Heart left ventricle (tissue), 16 donors: ENCODE measurements at regions not wholly inside any gene's neighbourhood (a gene's known extent, or its start where the extent isn't known, plus 50 kb on each side); places are given as distances from the start of the nearest gene placed in this dataset.

Experiments used
- ATAC-seq, 4 donors: fragments of 200-7000 bp; cut with Tn5 transposase; one replicate each; pipeline ENCODE4 v1.9.1; 2020 to 2022; ENCODE audit warnings: moderate library complexity in 4 of 4, mild to moderate bottlenecking in 3 of 4, moderate number of reproducible peaks in 1 of 4
- DNase-seq, 5 donors: peaks; one replicate each; pipeline ENCODE4 v3.0.0-alpha.2; 2020
- H3K27ac ChIP-seq, 12 donors: fragments of 200-600 bp; sonication (generic) in 4 of 12; one replicate each; pipeline versions ENCODE4 v1.5.0 to v1.8.0; 2016 to 2022; ENCODE audit warnings: mild to moderate bottlenecking in 2 of 12
- H3K27me3 ChIP-seq, 9 donors: fragments of 200-600 bp; sonication (generic) in 2 of 9; one replicate each; pipeline versions ENCODE4 v1.5.1 to v1.8.0; 2016 to 2022; ENCODE audit warnings: mild to moderate bottlenecking in 3 of 9
- H3K36me3 ChIP-seq, 9 donors: fragments of 200-600 bp; sonication (generic) in 2 of 9; one replicate each; pipeline versions ENCODE4 v1.5.0 to v1.8.0; 2018 to 2022; ENCODE audit warnings: mild to moderate bottlenecking in 2 of 9
- H3K4me1 ChIP-seq, 12 donors: fragments of 200-600 bp; sonication (generic) in 4 of 12; one replicate each; pipeline versions ENCODE4 v1.5.0 to v1.8.0; 2016 to 2022; ENCODE audit warnings: mild to moderate bottlenecking in 3 of 12
- H3K4me3 ChIP-seq, 12 donors: fragments of 200-600 bp; sonication (generic) in 4 of 12; one replicate each; pipeline versions ENCODE4 v1.5.0 to v1.8.0; 2017 to 2022; ENCODE audit warnings: mild to moderate bottlenecking in 9 of 12, moderate library complexity in 4 of 12
- H3K9me3 ChIP-seq, 12 donors: fragments of 200-600 bp; sonication (generic) in 4 of 12; one replicate each; pipeline versions ENCODE4 v1.5.0 to v1.8.0; 2016 to 2022; ENCODE audit warnings: mild to moderate bottlenecking in 1 of 12
- POLR2A ChIP-seq, 2 donors: fragments of 450-650 bp; IDR thresholded peaks; one replicate each; pipeline ENCODE4 v1.6.1; 2017; ENCODE audit warnings: antibody characterized with exemption in 2 of 2, mild to moderate bottlenecking in 2 of 2, moderate library complexity in 2 of 2
- WGBS, 4 donors: extraction: QIAGEN DNeasy Blood & Tissue Kit in 2 of 4; methylation state at CpG; one replicate each; pipeline versions ENCODE4 v1.1.5 to v1.1.7; 2013 to 2018; 5-methylcytosine and 5-hydroxymethylcytosine counted together
- intact Hi-C, 10 donors: fragments of 100-400 bp; cut with DNase I; formaldehyde crosslinking; loops; one replicate each; pipeline versions ENCODE4 v1.11.1 to v1.14.2; 2022
- TF ChIP-seq, protein P1 (sequence below), 12 donors: fragments of 200-600 bp; sonication (generic) in 4 of 12; IDR thresholded peaks; one replicate each; pipeline versions ENCODE4 v1.5.0 to v1.8.0; 2018 to 2022; ENCODE audit warnings: antibody characterized with exemption in 12 of 12, mild to moderate bottlenecking in 5 of 12
- donor health status: ischemic (EF 13 %, LVEDD 7.1; RV severe dilation, severe dysfunction).
- donor health status: healthy with polysubstance abuse.
- donor health status: DM: no; HTN: yes; CAD: no.
- donor health status: DM: no; HTN: no; CAD: no.
- donor health status: ischemic (EF 25% LVEDD 6.9; RV normal size, moderate dysfunction).
- donor health status: ischemic (EF 25% LVEDD 5.7; RV mildly dilated, moderate dysfunction).
- donor health status: healthy.
- donor health status: DM: yes; HTN: yes; CAD: no.
- donor health status: ischemic (EF 35%, LVEDD 5.7; RV mildly dilated, moderate dysfunction).
- donor health status: nonischemic (EF 11% LVEDD 7.7; RV severe dilation, severe dysfunction).
- donor health status: DM: yes; HTN: yes; CAD: no.
- donor health status: PGD.
- donor health status: ischemic (EF 29% LVEDD 5.4; RV normal size, mild dysfunction).
- donor health status: nonischemic (EF 23%, LVEDD 6.1; RV moderate dilation, normal function).

DNA sequence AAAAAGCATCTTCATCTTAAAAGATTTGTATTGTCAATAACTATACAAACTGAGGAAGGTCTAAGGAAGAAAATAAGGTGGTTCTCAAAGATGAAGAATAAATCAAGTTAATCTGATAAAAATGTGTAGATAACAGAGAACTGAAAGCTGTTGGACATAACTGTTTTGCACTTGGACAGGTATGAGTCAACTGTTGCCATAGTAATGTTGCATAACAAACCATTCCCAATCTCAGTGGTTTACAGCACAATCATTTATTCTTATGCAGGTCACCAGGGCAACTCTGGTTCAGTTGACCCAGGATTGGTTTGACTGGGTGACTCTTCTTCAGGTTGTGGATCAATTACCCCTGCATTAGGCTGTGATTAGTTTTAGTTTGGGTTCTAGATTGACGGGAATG, 2197.7 kb downstream of the ARAP2 start:
- no peaks in the 10 kb centered on the region for H3K27me3 ChIP-seq
- no peaks in the 10 kb centered on the region for H3K9me3 ChIP-seq
- no peaks in the 10 kb centered on the region for H3K36me3 ChIP-seq
- no peak for ATAC-seq
- H3K27ac ChIP-seq, result no peak overlapping the region
- WGBS, 4 donors, result 74 to 90% (median 85%) methylated on average over 1 of the region's 1 CpG
- TF ChIP-seq, protein P1, sequence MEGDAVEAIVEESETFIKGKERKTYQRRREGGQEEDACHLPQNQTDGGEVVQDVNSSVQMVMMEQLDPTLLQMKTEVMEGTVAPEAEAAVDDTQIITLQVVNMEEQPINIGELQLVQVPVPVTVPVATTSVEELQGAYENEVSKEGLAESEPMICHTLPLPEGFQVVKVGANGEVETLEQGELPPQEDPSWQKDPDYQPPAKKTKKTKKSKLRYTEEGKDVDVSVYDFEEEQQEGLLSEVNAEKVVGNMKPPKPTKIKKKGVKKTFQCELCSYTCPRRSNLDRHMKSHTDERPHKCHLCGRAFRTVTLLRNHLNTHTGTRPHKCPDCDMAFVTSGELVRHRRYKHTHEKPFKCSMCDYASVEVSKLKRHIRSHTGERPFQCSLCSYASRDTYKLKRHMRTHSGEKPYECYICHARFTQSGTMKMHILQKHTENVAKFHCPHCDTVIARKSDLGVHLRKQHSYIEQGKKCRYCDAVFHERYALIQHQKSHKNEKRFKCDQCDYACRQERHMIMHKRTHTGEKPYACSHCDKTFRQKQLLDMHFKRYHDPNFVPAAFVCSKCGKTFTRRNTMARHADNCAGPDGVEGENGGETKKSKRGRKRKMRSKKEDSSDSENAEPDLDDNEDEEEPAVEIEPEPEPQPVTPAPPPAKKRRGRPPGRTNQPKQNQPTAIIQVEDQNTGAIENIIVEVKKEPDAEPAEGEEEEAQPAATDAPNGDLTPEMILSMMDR (IDR thresholded peaks at IDR 0.05), result no peak
- no peak for TF ChIP-seq POLR2A (IDR thresholded peaks at IDR 0.05)
- no peaks in the 10 kb centered on the region for H3K4me1 ChIP-seq
- no peak overlapping the region for H3K4me3 ChIP-seq
- intact Hi-C loops, result no loop called here
- DNase-seq, result no peak

DNA sequence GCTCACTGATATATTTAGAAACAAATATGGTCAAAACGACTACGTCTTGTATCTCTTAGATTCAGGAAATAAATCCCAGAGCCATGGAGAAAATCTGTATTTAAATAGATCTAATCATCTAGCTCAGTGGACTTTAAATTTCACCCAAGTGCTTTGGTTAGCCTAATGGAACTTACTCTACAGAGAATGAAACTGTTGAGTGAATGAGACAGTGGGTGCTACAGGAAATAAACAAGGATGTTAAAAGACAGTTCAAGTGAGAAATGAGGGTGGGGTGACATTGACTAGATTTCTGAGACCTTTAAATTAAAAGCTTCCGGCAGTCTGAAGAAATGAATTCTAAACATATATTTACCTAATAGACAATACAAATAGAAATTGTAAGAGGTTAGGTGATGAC, 2197.0 kb downstream of the ARAP2 start:
- Histone ChIP-seq H3K4me1 (no peaks in the 10 kb centered on the region), H3K9me3 (no peaks in the 10 kb centered on the region), H3K4me3 (no peak overlapping the region), H3K36me3 (no peaks in the 10 kb centered on the region), H3K27me3 (no peaks in the 10 kb centered on the region), H3K27ac (no peak overlapping the region)
- intact Hi-C loops, result no loop called here
- no peak for TF ChIP-seq POLR2A (IDR thresholded peaks at IDR 0.05)
- TF ChIP-seq, protein P1 (IDR thresholded peaks at IDR 0.05), result no peak
- no peak for DNase-seq
- 63 to 73% (median 66%) methylated on average over 3 of the region's 3 CpGs for WGBS, 4 donors
- ATAC-seq, result no peak

DNA sequence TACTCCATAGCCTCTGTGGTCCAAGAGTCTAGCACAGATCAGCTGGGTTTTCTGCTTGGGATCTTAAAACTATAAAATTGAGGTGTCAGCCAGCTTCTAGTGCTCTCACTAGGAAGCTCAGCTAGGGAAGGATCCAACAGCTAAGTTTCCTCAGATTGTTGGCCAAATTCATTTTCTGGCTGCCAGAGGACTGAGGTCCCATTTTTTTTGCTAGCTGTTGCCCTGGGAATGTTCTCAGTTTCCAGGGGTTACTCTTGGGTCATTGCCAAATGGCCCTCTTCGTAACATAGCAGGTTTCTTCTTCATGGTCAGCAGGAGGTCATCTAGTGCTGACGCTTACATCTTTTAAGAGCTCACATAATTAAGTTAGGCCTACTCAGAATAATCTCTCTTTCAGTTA, 2178.2 kb downstream of the ARAP2 start:
- no peaks in the 10 kb centered on the region for H3K4me1 ChIP-seq
- ATAC-seq, result no peak
- intact Hi-C loops, result no loop called here
- DNase-seq, result no peak
- no peaks in the 10 kb centered on the region for H3K36me3 ChIP-seq
- no peak overlapping the region for H3K27ac ChIP-seq
- no peak for TF ChIP-seq POLR2A (IDR thresholded peaks at IDR 0.05)
- TF ChIP-seq, protein P1 (IDR thresholded peaks at IDR 0.05), result no peak
- H3K9me3 ChIP-seq, result no peaks in the 10 kb centered on the region
- WGBS, 4 donors, result 59 to 67% (median 65%) methylated on average over 2 of the region's 2 CpGs
- no peak overlapping the region for H3K4me3 ChIP-seq
- no peaks in the 10 kb centered on the region for H3K27me3 ChIP-seq

DNA sequence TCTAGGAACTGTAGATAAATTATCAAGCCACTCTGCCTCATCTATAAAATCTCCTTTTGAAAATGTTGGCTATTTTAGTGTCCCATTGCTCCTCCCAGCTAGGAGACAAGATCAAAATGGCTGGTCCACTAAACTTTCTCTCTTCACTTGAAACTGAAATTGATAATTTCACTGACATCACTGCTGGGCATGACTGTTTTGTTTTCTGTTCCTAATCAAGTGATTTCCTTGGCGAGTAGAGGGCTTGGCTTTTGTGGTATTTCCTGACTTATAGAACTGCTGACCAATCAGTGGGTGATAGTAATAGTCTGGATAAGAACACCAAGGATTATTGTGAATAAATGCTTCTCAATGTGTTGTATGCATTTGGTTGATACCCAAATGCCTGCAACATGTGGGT, 2152.9 kb downstream of the ARAP2 start:
- Histone ChIP-seq H3K27ac (no peak overlapping the region), H3K36me3 (no peaks in the 10 kb centered on the region), H3K9me3 (no peaks in the 10 kb centered on the region), H3K27me3 (no peaks in the 10 kb centered on the region), H3K4me3 (no peak overlapping the region), H3K4me1 (no peaks in the 10 kb centered on the region)
- intact Hi-C loops, result no loop called here
- DNase-seq, result no peak
- WGBS, 4 donors, result 39 to 57% (median 48%) methylated on average over 1 of the region's 1 CpG
- TF ChIP-seq, protein P1 (IDR thresholded peaks at IDR 0.05), result no peak
- TF ChIP-seq POLR2A (IDR thresholded peaks at IDR 0.05), result no peak
- ATAC-seq, result no peak
